HG03342 (cell line): ENCODE measurements at regions not wholly inside any gene's neighbourhood (a gene's known extent, or its start where the extent isn't known, plus 50 kb on each side); places are given as distances from the start of the nearest gene placed in this dataset.
"Not testable (repeated sequence)": the region's sequence is repeated elsewhere in the genome, so short reads cannot be mapped to it uniquely, and the experiment has no call there.

Source experiments
- ATAC-seq: cut with Tn5 transposase; IDR thresholded peaks from one replicate; pipeline ENCODE4 v1.9.1; 2021; ENCODE audit warnings: mild to moderate bottlenecking, moderate library complexity; ENCODE audit not compliant: unreplicated experiment

GRCh38 chr2:235430366-235431083, 63.3 kb upstream of the AGAP1 start:
- no peak for ATAC-seq

- no peak for ATAC-seq
Observed at GRCh38 chr2:235432741-235433520, 60.9 kb upstream of the AGAP1 start.

- no peak for ATAC-seq
Observed at GRCh38 chr2:235433860-235434259, 60.0 kb upstream of the AGAP1 start.

GRCh38 chr2:235439959-235440662, 53.7 kb upstream of the AGAP1 start:
- ATAC-seq = no peak

GRCh38 chr2:235443580-235443979, 50.3 kb upstream of the AGAP1 start:
- ATAC-seq = not testable (repeated sequence)
